HEK293 (cell line): ENCODE measurements at regions not wholly inside any gene's neighbourhood (a gene's known extent, or its start where the extent isn't known, plus 50 kb on each side); places are given as distances from the start of the nearest gene placed in this dataset.

ENCODE experiments used
- CTCF ChIA-PET: fragments of 350-600 bp; formaldehyde crosslinking; extraction: SDS; loops from one replicate; lab custom pipeline; 2021; ENCODE audit warnings: antibody characterized with exemption; lab: Yijun Ruan, JAX
- POLR2A ChIA-PET: fragments of 300-600 bp; formaldehyde crosslinking; extraction: SDS; loops from one replicate; lab custom pipeline; 2020; ENCODE audit warnings: antibody characterized with exemption, inconsistent platforms; lab: Yijun Ruan, JAX
- H3K27ac ChIP-seq: fragments of 200-500 bp; sonication (Bioruptor generic); 2 replicates; pipeline ENCODE4 v1.5.1; 2014; ENCODE audit warnings: low read depth, low read length, control low read depth, inconsistent platforms; ENCODE audit errors: extremely low read depth
- H3K36me3 ChIP-seq, 2 experiments: fragments of 200-500 bp in 1 of 2; sonication (Bioruptor generic) in 1 of 2; 1 replicate in 1 of 2; 2 replicates in 1 of 2; pipeline ENCODE4 v1.5.1; 2014 to 2017; ENCODE audit warnings: inconsistent platforms in 2 of 2, low read length in 2 of 2; ENCODE audit not compliant: control insufficient read depth in 2 of 2, insufficient read depth in 1 of 2
- H3K4me1 ChIP-seq: fragments of 200-500 bp; sonication (Bioruptor generic); 2 replicates; pipeline ENCODE4 v1.5.1; 2014; ENCODE audit warnings: mild to moderate bottlenecking, low read length, inconsistent platforms; ENCODE audit not compliant: control insufficient read depth, insufficient read depth
- H3K4me3 ChIP-seq: 2 replicates; pipeline ENCODE4 v1.5.1; 2011; ENCODE audit warnings: low read depth, mild to moderate bottlenecking, control low read depth, low read length, moderate library complexity
- H3K9me3 ChIP-seq: fragments of 200-500 bp; sonication (Bioruptor generic); 2 replicates; pipeline ENCODE4 v1.5.1; 2014; ENCODE audit warnings: low read depth, low read length, inconsistent platforms; ENCODE audit not compliant: control insufficient read depth, insufficient read depth
- GLIS1 ChIP-seq: fragments of 450-650 bp; formaldehyde crosslinking; IDR thresholded peaks from 2 replicates; pipeline ENCODE4 v1.5.1; 2016; ENCODE audit warnings: missing biosample characterization, missing genetic modification characterization
- MZF1 ChIP-seq: fragments of 450-650 bp; formaldehyde crosslinking; IDR thresholded peaks from 2 replicates; pipeline ENCODE4 v1.5.1; 2017; ENCODE audit warnings: missing biosample characterization, missing genetic modification characterization, borderline replicate concordance
- OVOL3 ChIP-seq: fragments of 450-650 bp; formaldehyde crosslinking; IDR thresholded peaks from 2 replicates; pipeline ENCODE4 v1.5.1; 2016; ENCODE audit warnings: missing biosample characterization, missing genetic modification characterization
- SETDB1 ChIP-seq: IDR thresholded peaks from one replicate; pipeline ENCODE4 v1.6.1; 2017; ENCODE audit warnings: mild to moderate bottlenecking, low read length, moderate library complexity, mixed read lengths; ENCODE audit not compliant: insufficient read length
- TRIM28 ChIP-seq: IDR thresholded peaks from 2 replicates; pipeline ENCODE4 v1.6.1; 2011; ENCODE audit warnings: low read length, control low read depth, borderline replicate concordance
- WT1 ChIP-seq: fragments of 450-650 bp; formaldehyde crosslinking; IDR thresholded peaks from 2 replicates; pipeline ENCODE4 v1.5.1; 2016; ENCODE audit warnings: missing biosample characterization, missing genetic modification characterization
- ZBTB17 ChIP-seq: fragments of 450-650 bp; formaldehyde crosslinking; IDR thresholded peaks from 2 replicates; pipeline ENCODE4 v1.5.1; 2016; ENCODE audit warnings: missing biosample characterization, missing genetic modification characterization
- ZEB2 ChIP-seq: fragments of 450-650 bp; formaldehyde crosslinking; IDR thresholded peaks from 2 replicates; pipeline ENCODE4 v1.5.1; 2016; ENCODE audit warnings: missing biosample characterization, missing genetic modification characterization
- ZFP3 ChIP-seq: fragments of 450-650 bp; formaldehyde crosslinking; IDR thresholded peaks from 2 replicates; pipeline ENCODE4 v1.5.1; 2016; ENCODE audit warnings: low read depth, missing biosample characterization, missing genetic modification characterization
- ZFP37 ChIP-seq: fragments of 450-650 bp; formaldehyde crosslinking; IDR thresholded peaks from 2 replicates; pipeline ENCODE4 v1.5.1; 2016; ENCODE audit warnings: missing biosample characterization, missing genetic modification characterization
- ZNF366 ChIP-seq: fragments of 450-650 bp; formaldehyde crosslinking; conservative IDR thresholded peaks from 2 replicates; pipeline ENCODE4 v1.5.1; 2016; ENCODE audit warnings: missing biosample characterization, missing genetic modification characterization
- ZNF391 ChIP-seq: fragments of 450-650 bp; formaldehyde crosslinking; IDR thresholded peaks from 2 replicates; pipeline ENCODE4 v1.5.1; 2016; ENCODE audit warnings: low read depth, missing biosample characterization, missing genetic modification characterization, borderline replicate concordance
- ZNF416 ChIP-seq: fragments of 450-650 bp; formaldehyde crosslinking; IDR thresholded peaks from 2 replicates; pipeline ENCODE4 v1.5.1; 2016; ENCODE audit warnings: missing biosample characterization, missing genetic modification characterization
- ZNF549 ChIP-seq: fragments of 450-650 bp; IDR thresholded peaks from 2 replicates; pipeline ENCODE4 v1.5.1; 2018; ENCODE audit warnings: missing biosample characterization, missing genetic modification characterization, mild to moderate bottlenecking, inconsistent platforms, moderate library complexity
- ZNF558 ChIP-seq: fragments of 450-650 bp; formaldehyde crosslinking; IDR thresholded peaks from 2 replicates; pipeline ENCODE4 v1.5.1; 2016; ENCODE audit warnings: missing biosample characterization, missing genetic modification characterization
- ZNF610 ChIP-seq: fragments of 450-650 bp; formaldehyde crosslinking; IDR thresholded peaks from 2 replicates; pipeline ENCODE4 v1.5.1; 2016; ENCODE audit warnings: missing biosample characterization, missing genetic modification characterization, borderline replicate concordance
- ZNF660 ChIP-seq: fragments of 450-650 bp; IDR thresholded peaks from 2 replicates; pipeline ENCODE4 v1.5.1; 2018; ENCODE audit warnings: missing biosample characterization, mild to moderate bottlenecking, missing genetic modification characterization
- ZNF677 ChIP-seq: fragments of 450-650 bp; IDR thresholded peaks from 2 replicates; pipeline ENCODE4 v1.5.0; 2018; ENCODE audit warnings: missing biosample characterization, mild to moderate bottlenecking, missing genetic modification characterization, moderate library complexity
- ZNF792 ChIP-seq: fragments of 450-650 bp; formaldehyde crosslinking; IDR thresholded peaks from 2 replicates; pipeline ENCODE4 v1.5.1; 2016; ENCODE audit warnings: missing biosample characterization, missing genetic modification characterization
- ZSCAN23 ChIP-seq: fragments of 450-650 bp; formaldehyde crosslinking; IDR thresholded peaks from 2 replicates; pipeline ENCODE4 v1.5.1; 2016; ENCODE audit warnings: missing biosample characterization, missing genetic modification characterization
- TF ChIP-seq, protein P1 (sequence below): fragments of 450-650 bp; formaldehyde crosslinking; IDR thresholded peaks from 2 replicates; pipeline ENCODE4 v1.5.1; 2016; ENCODE audit warnings: missing biosample characterization, missing genetic modification characterization, low read depth
- TF ChIP-seq, protein P2 (sequence below): fragments of 450-650 bp; formaldehyde crosslinking; IDR thresholded peaks from 2 replicates; pipeline ENCODE4 v1.5.1; 2016; ENCODE audit warnings: missing biosample characterization, missing genetic modification characterization
- TF ChIP-seq, protein P3 (sequence below): fragments of 450-650 bp; IDR thresholded peaks from 2 replicates; pipeline ENCODE4 v1.5.1; 2018; ENCODE audit warnings: missing biosample characterization, missing genetic modification characterization
- TF ChIP-seq, protein P4 (sequence below): fragments of 450-650 bp; formaldehyde crosslinking; IDR thresholded peaks from 2 replicates; pipeline ENCODE4 v1.5.1; 2017; ENCODE audit warnings: missing biosample characterization, mild to moderate bottlenecking, missing genetic modification characterization, moderate library complexity
- TF ChIP-seq, protein P5 (sequence below): fragments of 450-650 bp; formaldehyde crosslinking; IDR thresholded peaks from 2 replicates; pipeline ENCODE4 v1.5.1; 2017; ENCODE audit warnings: missing biosample characterization, missing genetic modification characterization
- TF ChIP-seq, protein P6 (sequence below): fragments of 450-650 bp; formaldehyde crosslinking; IDR thresholded peaks from 2 replicates; pipeline ENCODE4 v1.5.1; 2016; ENCODE audit warnings: missing biosample characterization, missing genetic modification characterization

DNA sequence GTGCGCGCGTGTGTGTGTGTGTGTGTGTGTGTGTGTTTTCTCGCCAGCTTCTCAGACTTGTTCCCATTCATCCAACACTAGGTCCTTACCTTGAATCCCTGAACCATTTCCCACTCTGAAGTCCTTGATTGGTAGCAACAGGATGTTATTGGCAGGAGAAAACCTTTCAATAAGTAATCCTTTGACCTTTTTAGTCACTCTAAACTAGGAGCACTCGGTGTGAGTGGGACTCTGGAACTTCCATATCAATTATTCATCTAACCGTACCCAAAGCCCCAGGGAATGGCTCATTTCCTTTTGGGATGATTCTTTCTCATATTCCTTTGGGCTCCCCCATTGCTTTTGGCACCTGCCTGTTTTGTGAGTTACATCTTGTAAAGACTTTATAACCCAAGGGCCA lies 140.2 kb upstream of the SPRED1 start (continued):
- TF ChIP-seq, protein P1, sequence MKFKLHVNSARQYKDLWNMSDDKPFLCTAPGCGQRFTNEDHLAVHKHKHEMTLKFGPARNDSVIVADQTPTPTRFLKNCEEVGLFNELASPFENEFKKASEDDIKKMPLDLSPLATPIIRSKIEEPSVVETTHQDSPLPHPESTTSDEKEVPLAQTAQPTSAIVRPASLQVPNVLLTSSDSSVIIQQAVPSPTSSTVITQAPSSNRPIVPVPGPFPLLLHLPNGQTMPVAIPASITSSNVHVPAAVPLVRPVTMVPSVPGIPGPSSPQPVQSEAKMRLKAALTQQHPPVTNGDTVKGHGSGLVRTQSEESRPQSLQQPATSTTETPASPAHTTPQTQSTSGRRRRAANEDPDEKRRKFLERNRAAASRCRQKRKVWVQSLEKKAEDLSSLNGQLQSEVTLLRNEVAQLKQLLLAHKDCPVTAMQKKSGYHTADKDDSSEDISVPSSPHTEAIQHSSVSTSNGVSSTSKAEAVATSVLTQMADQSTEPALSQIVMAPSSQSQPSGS (tag by site-specific recombination): no peak
- no peak for TF ChIP-seq ZNF366
- TF ChIP-seq OVOL3 (tag by site-specific recombination): no peak

DNA sequence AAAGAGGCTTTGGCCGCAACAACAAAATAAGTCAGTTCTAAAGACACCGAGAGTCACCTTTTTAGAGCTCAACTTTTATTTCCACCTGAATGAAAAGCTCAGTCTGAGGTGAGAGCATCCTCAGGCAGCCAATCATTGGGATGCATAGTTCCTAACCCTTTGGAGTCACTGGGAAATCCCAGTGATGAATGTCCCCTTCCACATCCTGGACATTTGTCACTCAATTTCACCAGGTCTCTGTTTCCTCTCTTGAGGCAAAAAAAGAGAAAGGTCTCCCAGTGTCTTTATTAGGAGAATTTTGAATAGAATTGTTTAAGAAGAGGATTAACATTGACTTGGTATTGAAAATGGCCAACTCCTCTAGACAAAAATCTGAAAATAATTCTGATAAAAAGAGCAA lies 137.5 kb upstream of the SPRED1 start:
- Histone ChIP-seq H3K4me3 (no peak overlapping the region), H3K9me3 (no peaks in the 10 kb centered on the region), H3K27ac (no peak overlapping the region), H3K4me1 (no peaks in the 10 kb centered on the region), H3K36me3 (no peaks in the 10 kb centered on the region)
- no peak for TF ChIP-seq GLIS1
- no peak for TF ChIP-seq ZNF549 (tag by site-specific recombination)
- TF ChIP-seq ZNF677 (tag by site-specific recombination): no peak
- TF ChIP-seq SETDB1: no peak
- no peak for TF ChIP-seq ZNF391 (tag by site-specific recombination)
- TF ChIP-seq ZEB2: no peak
- no peak for TF ChIP-seq ZNF792
- TF ChIP-seq ZNF416 (tag by site-specific recombination): no peak
- no peak for TF ChIP-seq ZFP3 (tag by site-specific recombination)
- no peak for TF ChIP-seq ZFP37 (tag by site-specific recombination)
- no peak for TF ChIP-seq WT1 (tag by site-specific recombination)
- TF ChIP-seq, protein P1 (tag by site-specific recombination): no peak
- TF ChIP-seq, protein P2, sequence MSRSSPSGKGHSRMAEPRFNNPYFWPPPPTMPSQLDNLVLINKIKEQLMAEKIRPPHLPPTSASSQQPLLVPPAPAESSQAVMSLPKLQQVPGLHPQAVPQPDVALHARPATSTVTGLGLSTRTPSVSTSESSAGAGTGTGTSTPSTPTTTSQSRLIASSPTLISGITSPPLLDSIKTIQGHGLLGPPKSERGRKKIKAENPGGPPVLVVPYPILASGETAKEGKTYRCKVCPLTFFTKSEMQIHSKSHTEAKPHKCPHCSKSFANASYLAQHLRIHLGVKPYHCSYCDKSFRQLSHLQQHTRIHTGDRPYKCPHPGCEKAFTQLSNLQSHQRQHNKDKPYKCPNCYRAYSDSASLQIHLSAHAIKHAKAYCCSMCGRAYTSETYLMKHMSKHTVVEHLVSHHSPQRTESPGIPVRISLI (tag by site-specific recombination): no peak
- no peak for TF ChIP-seq ZNF610 (tag by site-specific recombination)
- TF ChIP-seq ZSCAN23 (tag by site-specific recombination): no peak
- no peak for TF ChIP-seq MZF1 (tag by site-specific recombination)
- TF ChIP-seq TRIM28: no peak
- TF ChIP-seq ZNF558 (tag by site-specific recombination): no peak
- TF ChIP-seq ZBTB17 (tag by site-specific recombination): no peak
- CTCF ChIA-PET: no interaction called here
- POLR2A ChIA-PET: no interaction called here

DNA sequence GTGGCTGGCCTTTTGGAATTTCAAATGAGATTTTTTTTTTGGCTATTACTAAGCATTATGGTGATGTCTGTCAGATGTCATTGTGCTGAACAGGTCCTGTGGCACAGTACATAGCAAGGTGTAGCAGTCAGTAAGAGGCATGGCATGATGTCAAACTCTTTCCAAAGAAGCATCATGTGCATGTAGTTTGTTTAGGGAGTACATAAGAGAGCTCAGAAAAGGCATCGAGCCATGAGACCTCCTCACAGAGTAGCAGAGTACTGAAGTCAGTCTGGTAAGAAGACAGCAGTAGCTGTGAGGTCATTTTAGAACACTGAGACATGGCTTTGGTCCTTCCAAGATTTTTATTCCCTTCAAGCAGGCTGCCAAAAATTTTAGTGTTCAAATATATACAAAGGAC lies 134.9 kb upstream of the SPRED1 start:
- Histone ChIP-seq H3K9me3 (no peaks in the 10 kb centered on the region), H3K36me3 (no peaks in the 10 kb centered on the region), H3K4me3 (no peak overlapping the region), H3K4me1 (no peaks in the 10 kb centered on the region), H3K27ac (no peak overlapping the region)
- POLR2A ChIA-PET: no interaction called here
- CTCF ChIA-PET: no interaction called here
- TF ChIP-seq, protein P3, sequence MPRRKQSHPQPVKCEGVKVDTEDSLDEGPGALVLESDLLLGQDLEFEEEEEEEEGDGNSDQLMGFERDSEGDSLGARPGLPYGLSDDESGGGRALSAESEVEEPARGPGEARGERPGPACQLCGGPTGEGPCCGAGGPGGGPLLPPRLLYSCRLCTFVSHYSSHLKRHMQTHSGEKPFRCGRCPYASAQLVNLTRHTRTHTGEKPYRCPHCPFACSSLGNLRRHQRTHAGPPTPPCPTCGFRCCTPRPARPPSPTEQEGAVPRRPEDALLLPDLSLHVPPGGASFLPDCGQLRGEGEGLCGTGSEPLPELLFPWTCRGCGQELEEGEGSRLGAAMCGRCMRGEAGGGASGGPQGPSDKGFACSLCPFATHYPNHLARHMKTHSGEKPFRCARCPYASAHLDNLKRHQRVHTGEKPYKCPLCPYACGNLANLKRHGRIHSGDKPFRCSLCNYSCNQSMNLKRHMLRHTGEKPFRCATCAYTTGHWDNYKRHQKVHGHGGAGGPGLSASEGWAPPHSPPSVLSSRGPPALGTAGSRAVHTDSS (tag by site-specific recombination): no peak
- TF ChIP-seq, protein P4, sequence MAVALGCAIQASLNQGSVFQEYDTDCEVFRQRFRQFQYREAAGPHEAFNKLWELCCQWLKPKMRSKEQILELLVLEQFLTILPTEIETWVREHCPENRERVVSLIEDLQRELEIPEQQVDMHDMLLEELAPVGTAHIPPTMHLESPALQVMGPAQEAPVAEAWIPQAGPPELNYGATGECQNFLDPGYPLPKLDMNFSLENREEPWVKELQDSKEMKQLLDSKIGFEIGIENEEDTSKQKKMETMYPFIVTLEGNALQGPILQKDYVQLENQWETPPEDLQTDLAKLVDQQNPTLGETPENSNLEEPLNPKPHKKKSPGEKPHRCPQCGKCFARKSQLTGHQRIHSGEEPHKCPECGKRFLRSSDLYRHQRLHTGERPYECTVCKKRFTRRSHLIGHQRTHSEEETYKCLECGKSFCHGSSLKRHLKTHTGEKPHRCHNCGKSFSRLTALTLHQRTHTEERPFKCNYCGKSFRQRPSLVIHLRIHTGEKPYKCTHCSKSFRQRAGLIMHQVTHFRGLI (tag by site-specific recombination): no peak
- TF ChIP-seq, protein P5, sequence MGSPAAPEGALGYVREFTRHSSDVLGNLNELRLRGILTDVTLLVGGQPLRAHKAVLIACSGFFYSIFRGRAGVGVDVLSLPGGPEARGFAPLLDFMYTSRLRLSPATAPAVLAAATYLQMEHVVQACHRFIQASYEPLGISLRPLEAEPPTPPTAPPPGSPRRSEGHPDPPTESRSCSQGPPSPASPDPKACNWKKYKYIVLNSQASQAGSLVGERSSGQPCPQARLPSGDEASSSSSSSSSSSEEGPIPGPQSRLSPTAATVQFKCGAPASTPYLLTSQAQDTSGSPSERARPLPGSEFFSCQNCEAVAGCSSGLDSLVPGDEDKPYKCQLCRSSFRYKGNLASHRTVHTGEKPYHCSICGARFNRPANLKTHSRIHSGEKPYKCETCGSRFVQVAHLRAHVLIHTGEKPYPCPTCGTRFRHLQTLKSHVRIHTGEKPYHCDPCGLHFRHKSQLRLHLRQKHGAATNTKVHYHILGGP (tag by site-specific recombination): no peak
- TF ChIP-seq ZNF660 (tag by site-specific recombination): no peak
- TF ChIP-seq, protein P6, sequence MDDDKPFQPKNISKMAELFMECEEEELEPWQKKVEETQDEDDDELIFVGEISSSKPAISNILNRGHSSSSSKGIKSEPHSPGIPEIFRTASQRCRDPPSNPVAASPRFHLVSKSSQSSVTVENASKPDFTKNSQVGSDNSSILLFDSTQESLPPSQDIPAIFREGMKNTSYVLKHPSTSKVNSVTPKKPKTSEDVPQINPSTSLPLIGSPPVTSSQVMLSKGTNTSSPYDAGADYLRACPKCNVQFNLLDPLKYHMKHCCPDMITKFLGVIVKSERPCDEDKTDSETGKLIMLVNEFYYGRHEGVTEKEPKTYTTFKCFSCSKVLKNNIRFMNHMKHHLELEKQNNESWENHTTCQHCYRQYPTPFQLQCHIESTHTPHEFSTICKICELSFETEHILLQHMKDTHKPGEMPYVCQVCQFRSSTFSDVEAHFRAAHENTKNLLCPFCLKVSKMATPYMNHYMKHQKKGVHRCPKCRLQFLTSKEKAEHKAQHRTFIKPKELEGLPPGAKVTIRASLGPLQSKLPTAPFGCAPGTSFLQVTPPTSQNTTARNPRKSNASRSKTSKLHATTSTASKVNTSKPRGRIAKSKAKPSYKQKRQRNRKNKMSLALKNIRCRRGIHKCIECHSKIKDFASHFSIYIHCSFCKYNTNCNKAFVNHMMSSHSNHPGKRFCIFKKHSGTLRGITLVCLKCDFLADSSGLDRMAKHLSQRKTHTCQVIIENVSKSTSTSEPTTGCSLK (tag by site-specific recombination): no peak
